HL-60/S4 treated with retinoic acid at 250 ng/mL for 4 days and 3 days (cell line): ENCODE measurements at regions not wholly inside any gene's neighbourhood (a gene's known extent, or its start where the extent isn't known, plus 50 kb on each side); places are given as distances from the start of the nearest gene placed in this dataset.

Experiments used
- in situ Hi-C: fragments of 300-500 bp; cut with MboI; formaldehyde crosslinking; loops from 2 replicates; pipeline ENCODE4 v1.7.0; 2022; ENCODE audit warnings: low sequenced_read_pairs

GRCh38 chrX:78603908-78604307 is 55.2 kb downstream of the RTL3 start:
- in situ Hi-C loops, result no loop called here

GRCh38 chrX:78595901-78596502 is 63.1 kb downstream of the RTL3 start:
- in situ Hi-C loops, result no loop called here

- in situ Hi-C loops, result no loop called here
Observed at GRCh38 chrX:78593701-78594100, 65.4 kb downstream of the RTL3 start.

- in situ Hi-C loops, result no loop called here
Observed at GRCh38 chrX:78592030-78592429, 67.1 kb downstream of the RTL3 start.

- in situ Hi-C loops, result loop anchor here (25.0 kb wide), 1 partner anchor 513 kb away; no protein-coding TSS in a partner anchor
Observed at GRCh38 chrX:78574306-78574705, 84.8 kb downstream of the RTL3 start.

GRCh38 chrX:78573630-78574029 is 85.5 kb downstream of the RTL3 start:
- in situ Hi-C loops, result loop anchor here (25.0 kb wide), 1 partner anchor 514 kb away; no protein-coding TSS in a partner anchor

GRCh38 chrX:78571849-78572248 is 87.3 kb downstream of the RTL3 start:
- in situ Hi-C loops, result loop anchor here (25.0 kb wide), 1 partner anchor 515 kb away; no protein-coding TSS in a partner anchor

GRCh38 chrX:78555401-78555980 is 103.6 kb downstream of the RTL3 start:
- in situ Hi-C loops, result loop anchor here (25.0 kb wide), 1 partner anchor 532 kb away; no protein-coding TSS in a partner anchor

GRCh38 chrX:78552628-78553027 is 106.5 kb downstream of the RTL3 start:
- in situ Hi-C loops, result loop anchor here (25.0 kb wide), 1 partner anchor 535 kb away; no protein-coding TSS in a partner anchor

GRCh38 chrX:78548012-78548411 is 111.1 kb downstream of the RTL3 start:
- in situ Hi-C loops, result no loop called here

- in situ Hi-C loops, result no loop called here
Observed at GRCh38 chrX:78545233-78545632, 113.9 kb downstream of the RTL3 start.

GRCh38 chrX:78543281-78543680 is 115.8 kb downstream of the RTL3 start:
- in situ Hi-C loops, result no loop called here

- in situ Hi-C loops, result no loop called here
Observed at GRCh38 chrX:78540171-78540570, 119.0 kb downstream of the RTL3 start.

GRCh38 chrX:78534221-78534620 is 124.9 kb downstream of the RTL3 start:
- in situ Hi-C loops, result no loop called here

GRCh38 chrX:78532363-78532762 is 126.8 kb downstream of the RTL3 start:
- in situ Hi-C loops, result no loop called here

- in situ Hi-C loops, result no loop called here
Observed at GRCh38 chrX:78527818-78528217, 131.3 kb downstream of the RTL3 start.

- in situ Hi-C loops, result no loop called here
Observed at GRCh38 chrX:78527263-78527662, 131.9 kb downstream of the RTL3 start.

- in situ Hi-C loops, result no loop called here
Observed at GRCh38 chrX:78522601-78523000, 136.5 kb downstream of the RTL3 start.

- in situ Hi-C loops, result no loop called here
Observed at GRCh38 chrX:78517124-78517523, 142.0 kb downstream of the RTL3 start.

- in situ Hi-C loops, result no loop called here
Observed at GRCh38 chrX:78514852-78515251, 144.3 kb downstream of the RTL3 start.

- in situ Hi-C loops, result no loop called here
Observed at GRCh38 chrX:78513971-78514738, 145.0 kb downstream of the RTL3 start.

GRCh38 chrX:78506248-78506647 is 152.9 kb downstream of the RTL3 start:
- in situ Hi-C loops, result no loop called here
